GM23338 (cell line): ENCODE measurements at regions not wholly inside any gene's neighbourhood (a gene's known extent, or its start where the extent isn't known, plus 50 kb on each side); places are given as distances from the start of the nearest gene placed in this dataset.

Source experiments
- ATAC-seq: fragments of 200-7000 bp; cut with Tn5 transposase; 3 replicates; pipeline ENCODE4 v1.9.1; 2020
- DNase-seq: peaks from one replicate; pipeline ENCODE4 v3.0.0-alpha.2; 2015; ENCODE audit warnings: low spot score
- H2AFZ ChIP-seq: fragments of 200-600 bp; sonication (generic); 2 replicates; pipeline ENCODE4 v1.8.0; 2016; ENCODE audit warnings: antibody characterized with exemption, mild to moderate bottlenecking, moderate library complexity
- H3F3A ChIP-seq: fragments of 200-600 bp; sonication (generic); replicated peaks from 2 replicates; pipeline ENCODE4 v1.8.0; 2017; ENCODE audit warnings: antibody characterized with exemption, mixed run types, low read depth
- H3K27ac ChIP-seq: fragments of 200-600 bp; sonication (generic); 2 replicates; pipeline ENCODE4 v1.6.1; 2016; ENCODE audit warnings: low read depth
- H3K27me3 ChIP-seq: fragments of 200-600 bp; sonication (generic); 2 replicates; pipeline ENCODE4 v1.8.0; 2016; ENCODE audit warnings: mild to moderate bottlenecking, mixed run types, moderate library complexity; ENCODE audit not compliant: insufficient read depth
- H3K36me3 ChIP-seq: fragments of 200-600 bp; sonication (generic); 2 replicates; pipeline ENCODE4 v1.8.0; 2016; ENCODE audit warnings: mild to moderate bottlenecking; ENCODE audit not compliant: insufficient read depth
- H3K4me1 ChIP-seq: fragments of 200-600 bp; sonication (generic); 2 replicates; pipeline ENCODE4 v1.8.0; 2016; ENCODE audit warnings: mild to moderate bottlenecking, moderate library complexity; ENCODE audit not compliant: insufficient read depth
- H3K4me2 ChIP-seq: fragments of 200-600 bp; sonication (generic); 2 replicates; pipeline ENCODE4 v1.7.1; 2017; ENCODE audit warnings: mixed run types
- H3K4me3 ChIP-seq: fragments of 200-600 bp; sonication (generic); 2 replicates; pipeline ENCODE4 v1.6.1; 2016; ENCODE audit warnings: mixed run types
- H3K79me2 ChIP-seq: fragments of 200-600 bp; sonication (generic); replicated peaks from 2 replicates; pipeline ENCODE4 v1.8.0; 2017; ENCODE audit warnings: mild to moderate bottlenecking; ENCODE audit not compliant: insufficient read depth
- H3K9me2 ChIP-seq: fragments of 200-600 bp; sonication (generic); 2 replicates; pipeline ENCODE4 v1.8.0; 2017; ENCODE audit not compliant: insufficient read depth
- H4K20me1 ChIP-seq: fragments of 200-600 bp; sonication (generic); replicated peaks from 2 replicates; pipeline ENCODE4 v1.8.0; 2017; ENCODE audit warnings: mild to moderate bottlenecking; ENCODE audit not compliant: insufficient read depth
- H3K27ac Mint-ChIP-seq: 2 replicates; pipeline ENCODE4 v1.8.0; 2020; ENCODE audit warnings: inconsistent platforms, mild to moderate bottlenecking, moderate library complexity, mixed read lengths
- H3K27me3 Mint-ChIP-seq: 3 replicates; pipeline ENCODE4 v1.8.0; 2022; ENCODE audit warnings: low read depth, mild to moderate bottlenecking, moderate library complexity, mixed read lengths, inconsistent platforms; ENCODE audit not compliant: insufficient read depth, poor library complexity
- H3K36me3 Mint-ChIP-seq: 3 replicates; pipeline ENCODE4 v1.8.0; 2021; ENCODE audit warnings: low read depth, mild to moderate bottlenecking, inconsistent platforms, moderate library complexity, mixed read lengths
- H3K4me1 Mint-ChIP-seq: 3 replicates; pipeline ENCODE4 v1.8.0; 2020; ENCODE audit warnings: mild to moderate bottlenecking, inconsistent platforms, mixed read lengths
- H3K4me3 Mint-ChIP-seq: 3 replicates; pipeline ENCODE4 v1.8.0; 2021; ENCODE audit warnings: moderate library complexity, mild to moderate bottlenecking, inconsistent platforms, mixed read lengths
- H3K9me3 Mint-ChIP-seq: 3 replicates; pipeline ENCODE4 v1.8.0; 2020; ENCODE audit warnings: moderate library complexity, mild to moderate bottlenecking, inconsistent platforms, mixed read lengths
- EZH2phosphoT487 ChIP-seq: fragments of 200-600 bp; sonication (generic); IDR thresholded peaks from one replicate; pipeline ENCODE4 v1.8.1; 2018; ENCODE audit warnings: antibody characterized with exemption; ENCODE audit not compliant: unreplicated experiment
- NANOG ChIP-seq: IDR thresholded peaks from 2 replicates; pipeline ENCODE4 v1.6.1; 2016; ENCODE audit warnings: antibody characterized with exemption, borderline replicate concordance
- POLR2AphosphoS5 ChIP-seq: IDR thresholded peaks from 2 replicates; pipeline ENCODE4 v1.6.1; 2016; ENCODE audit warnings: antibody characterized with exemption, low read depth
- ZNF114 ChIP-seq: fragments of 250-450 bp; sonication (Bioruptor Pico); IDR thresholded peaks from 2 replicates; pipeline ENCODE4 v1.5.0; 2020; ENCODE audit warnings: mild to moderate bottlenecking, moderate library complexity
- TF ChIP-seq, protein P1 (sequence below), 2 experiments: fragments of 200-600 bp in 1 of 2; sonication (generic) in 1 of 2; conservative IDR thresholded peaks; 2 replicates each; pipeline versions ENCODE4 v1.5.1 to v1.6.1; 2016 to 2017; ENCODE audit warnings: antibody characterized with exemption in 2 of 2, low read depth in 2 of 2, mild to moderate bottlenecking in 2 of 2, moderate library complexity in 1 of 2
- TF ChIP-seq, protein P2 (sequence below): fragments of 250-450 bp; sonication (Bioruptor Pico); IDR thresholded peaks from 2 replicates; pipeline ENCODE4 v1.5.0; 2020; ENCODE audit warnings: mild to moderate bottlenecking, moderate library complexity
- TF ChIP-seq, protein P3 (sequence below): IDR thresholded peaks from 2 replicates; pipeline ENCODE4 v1.6.1; 2016; ENCODE audit warnings: antibody characterized with exemption

DNA sequence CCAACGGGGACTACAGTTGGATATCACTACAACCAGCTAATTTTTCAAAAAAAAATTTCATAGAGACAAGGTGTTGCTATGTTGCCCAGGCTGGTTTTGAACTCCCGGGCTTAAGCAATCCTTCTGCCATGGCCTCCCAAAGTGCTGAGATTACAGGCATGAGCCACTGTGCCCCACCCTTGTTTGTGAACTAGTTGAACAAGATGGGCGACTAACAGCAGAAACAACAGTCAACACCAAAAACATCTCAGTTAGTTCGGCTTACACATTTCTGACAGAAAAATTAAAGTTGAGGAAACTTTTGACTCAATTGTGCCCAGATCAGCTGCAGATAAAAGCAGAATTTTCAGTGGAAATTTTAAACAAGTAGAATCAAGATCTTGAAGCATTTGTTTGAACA, 470.1 kb downstream of the TLE4 start:
- H3K9me3 Mint-ChIP-seq: no peaks in the 10 kb centered on the region
- no peaks in the 10 kb centered on the region for H3K9me2 ChIP-seq
- no peak overlapping the region for H3K27ac ChIP-seq
- H3K36me3 ChIP-seq: no peaks in the 10 kb centered on the region
- H3K27me3 Mint-ChIP-seq: no peaks in the 10 kb centered on the region
- ATAC-seq (no peak), DNase-seq (no peak)
- H2AFZ ChIP-seq: peak overlapping the region; percentile 69; the same call in 1 of the 2 replicates
- TF ChIP-seq ZNF114 (CRISPR knock-in tag) (no peak), EZH2phosphoT487 (no peak), POLR2AphosphoS5 (no peak), NANOG (no peak)
- TF ChIP-seq, protein P1, sequence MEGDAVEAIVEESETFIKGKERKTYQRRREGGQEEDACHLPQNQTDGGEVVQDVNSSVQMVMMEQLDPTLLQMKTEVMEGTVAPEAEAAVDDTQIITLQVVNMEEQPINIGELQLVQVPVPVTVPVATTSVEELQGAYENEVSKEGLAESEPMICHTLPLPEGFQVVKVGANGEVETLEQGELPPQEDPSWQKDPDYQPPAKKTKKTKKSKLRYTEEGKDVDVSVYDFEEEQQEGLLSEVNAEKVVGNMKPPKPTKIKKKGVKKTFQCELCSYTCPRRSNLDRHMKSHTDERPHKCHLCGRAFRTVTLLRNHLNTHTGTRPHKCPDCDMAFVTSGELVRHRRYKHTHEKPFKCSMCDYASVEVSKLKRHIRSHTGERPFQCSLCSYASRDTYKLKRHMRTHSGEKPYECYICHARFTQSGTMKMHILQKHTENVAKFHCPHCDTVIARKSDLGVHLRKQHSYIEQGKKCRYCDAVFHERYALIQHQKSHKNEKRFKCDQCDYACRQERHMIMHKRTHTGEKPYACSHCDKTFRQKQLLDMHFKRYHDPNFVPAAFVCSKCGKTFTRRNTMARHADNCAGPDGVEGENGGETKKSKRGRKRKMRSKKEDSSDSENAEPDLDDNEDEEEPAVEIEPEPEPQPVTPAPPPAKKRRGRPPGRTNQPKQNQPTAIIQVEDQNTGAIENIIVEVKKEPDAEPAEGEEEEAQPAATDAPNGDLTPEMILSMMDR (conservative IDR thresholded peaks at IDR 0.05; ENCODE audit: low read depth in 2 of 2): no peak
- TF ChIP-seq, protein P2, sequence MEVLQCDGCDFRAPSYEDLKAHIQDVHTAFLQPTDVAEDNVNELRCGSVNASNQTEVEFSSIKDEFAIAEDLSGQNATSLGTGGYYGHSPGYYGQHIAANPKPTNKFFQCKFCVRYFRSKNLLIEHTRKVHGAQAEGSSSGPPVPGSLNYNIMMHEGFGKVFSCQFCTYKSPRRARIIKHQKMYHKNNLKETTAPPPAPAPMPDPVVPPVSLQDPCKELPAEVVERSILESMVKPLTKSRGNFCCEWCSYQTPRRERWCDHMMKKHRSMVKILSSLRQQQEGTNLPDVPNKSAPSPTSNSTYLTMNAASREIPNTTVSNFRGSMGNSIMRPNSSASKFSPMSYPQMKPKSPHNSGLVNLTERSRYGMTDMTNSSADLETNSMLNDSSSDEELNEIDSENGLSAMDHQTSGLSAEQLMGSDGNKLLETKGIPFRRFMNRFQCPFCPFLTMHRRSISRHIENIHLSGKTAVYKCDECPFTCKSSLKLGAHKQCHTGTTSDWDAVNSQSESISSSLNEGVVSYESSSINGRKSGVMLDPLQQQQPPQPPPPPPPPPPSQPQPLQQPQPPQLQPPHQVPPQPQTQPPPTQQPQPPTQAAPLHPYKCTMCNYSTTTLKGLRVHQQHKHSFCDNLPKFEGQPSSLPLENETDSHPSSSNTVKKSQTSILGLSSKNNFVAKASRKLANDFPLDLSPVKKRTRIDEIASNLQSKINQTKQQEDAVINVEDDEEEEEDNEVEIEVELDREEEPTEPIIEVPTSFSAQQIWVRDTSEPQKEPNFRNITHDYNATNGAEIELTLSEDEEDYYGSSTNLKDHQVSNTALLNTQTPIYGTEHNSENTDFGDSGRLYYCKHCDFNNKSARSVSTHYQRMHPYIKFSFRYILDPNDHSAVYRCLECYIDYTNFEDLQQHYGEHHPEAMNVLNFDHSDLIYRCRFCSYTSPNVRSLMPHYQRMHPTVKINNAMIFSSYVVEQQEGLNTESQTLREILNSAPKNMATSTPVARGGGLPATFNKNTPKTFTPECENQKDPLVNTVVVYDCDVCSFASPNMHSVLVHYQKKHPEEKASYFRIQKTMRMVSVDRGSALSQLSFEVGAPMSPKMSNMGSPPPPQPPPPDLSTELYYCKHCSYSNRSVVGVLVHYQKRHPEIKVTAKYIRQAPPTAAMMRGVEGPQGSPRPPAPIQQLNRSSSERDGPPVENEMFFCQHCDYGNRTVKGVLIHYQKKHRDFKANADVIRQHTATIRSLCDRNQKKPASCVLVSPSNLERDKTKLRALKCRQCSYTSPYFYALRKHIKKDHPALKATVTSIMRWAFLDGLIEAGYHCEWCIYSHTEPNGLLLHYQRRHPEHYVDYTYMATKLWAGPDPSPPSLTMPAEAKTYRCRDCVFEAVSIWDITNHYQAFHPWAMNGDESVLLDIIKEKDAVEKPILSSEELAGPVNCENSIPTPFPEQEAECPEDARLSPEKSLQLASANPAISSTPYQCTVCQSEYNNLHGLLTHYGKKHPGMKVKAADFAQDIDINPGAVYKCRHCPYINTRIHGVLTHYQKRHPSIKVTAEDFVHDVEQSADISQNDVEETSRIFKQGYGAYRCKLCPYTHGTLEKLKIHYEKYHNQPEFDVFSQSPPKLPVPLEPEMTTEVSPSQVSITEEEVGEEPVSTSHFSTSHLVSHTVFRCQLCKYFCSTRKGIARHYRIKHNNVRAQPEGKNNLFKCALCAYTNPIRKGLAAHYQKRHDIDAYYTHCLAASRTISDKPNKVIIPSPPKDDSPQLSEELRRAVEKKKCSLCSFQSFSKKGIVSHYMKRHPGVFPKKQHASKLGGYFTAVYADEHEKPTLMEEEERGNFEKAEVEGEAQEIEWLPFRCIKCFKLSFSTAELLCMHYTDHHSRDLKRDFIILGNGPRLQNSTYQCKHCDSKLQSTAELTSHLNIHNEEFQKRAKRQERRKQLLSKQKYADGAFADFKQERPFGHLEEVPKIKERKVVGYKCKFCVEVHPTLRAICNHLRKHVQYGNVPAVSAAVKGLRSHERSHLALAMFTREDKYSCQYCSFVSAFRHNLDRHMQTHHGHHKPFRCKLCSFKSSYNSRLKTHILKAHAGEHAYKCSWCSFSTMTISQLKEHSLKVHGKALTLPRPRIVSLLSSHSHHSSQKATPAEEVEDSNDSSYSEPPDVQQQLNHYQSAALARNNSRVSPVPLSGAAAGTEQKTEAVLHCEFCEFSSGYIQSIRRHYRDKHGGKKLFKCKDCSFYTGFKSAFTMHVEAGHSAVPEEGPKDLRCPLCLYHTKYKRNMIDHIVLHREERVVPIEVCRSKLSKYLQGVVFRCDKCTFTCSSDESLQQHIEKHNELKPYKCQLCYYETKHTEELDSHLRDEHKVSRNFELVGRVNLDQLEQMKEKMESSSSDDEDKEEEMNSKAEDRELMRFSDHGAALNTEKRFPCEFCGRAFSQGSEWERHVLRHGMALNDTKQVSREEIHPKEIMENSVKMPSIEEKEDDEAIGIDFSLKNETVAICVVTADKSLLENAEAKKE: no peak
- TF ChIP-seq, protein P3, sequence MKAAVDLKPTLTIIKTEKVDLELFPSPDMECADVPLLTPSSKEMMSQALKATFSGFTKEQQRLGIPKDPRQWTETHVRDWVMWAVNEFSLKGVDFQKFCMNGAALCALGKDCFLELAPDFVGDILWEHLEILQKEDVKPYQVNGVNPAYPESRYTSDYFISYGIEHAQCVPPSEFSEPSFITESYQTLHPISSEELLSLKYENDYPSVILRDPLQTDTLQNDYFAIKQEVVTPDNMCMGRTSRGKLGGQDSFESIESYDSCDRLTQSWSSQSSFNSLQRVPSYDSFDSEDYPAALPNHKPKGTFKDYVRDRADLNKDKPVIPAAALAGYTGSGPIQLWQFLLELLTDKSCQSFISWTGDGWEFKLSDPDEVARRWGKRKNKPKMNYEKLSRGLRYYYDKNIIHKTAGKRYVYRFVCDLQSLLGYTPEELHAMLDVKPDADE: no peak
- no peak overlapping the region for H3K4me3 ChIP-seq
- no peaks in the 10 kb centered on the region for H3K4me1 Mint-ChIP-seq
- no peaks in the 10 kb centered on the region for H3K4me1 ChIP-seq
- H3F3A ChIP-seq: no peaks in the 10 kb centered on the region
- H3K27ac Mint-ChIP-seq: no peak overlapping the region
- no peaks in the 10 kb centered on the region for H3K79me2 ChIP-seq
- no peaks in the 10 kb centered on the region for H3K36me3 Mint-ChIP-seq
- no peak overlapping the region for H3K4me2 ChIP-seq
- H4K20me1 ChIP-seq: no peaks in the 10 kb centered on the region
- H3K4me3 Mint-ChIP-seq: no peak overlapping the region
- H3K27me3 ChIP-seq: no peaks in the 10 kb centered on the region
